KMS-11 (cell line): ENCODE measurements at regions not wholly inside any gene's neighbourhood (a gene's known extent, or its start where the extent isn't known, plus 50 kb on each side); places are given as distances from the start of the nearest gene placed in this dataset.

Experiments used
- H2AFZ ChIP-seq: fragments of 200-600 bp; sonication (generic); 2 replicates; pipeline ENCODE4 v1.6.1; 2016; ENCODE audit warnings: antibody characterized with exemption, mixed run types, low read depth
- H3K27ac ChIP-seq: fragments of 200-600 bp; sonication (generic); 2 replicates; pipeline ENCODE4 v1.6.1; 2016; ENCODE audit warnings: mild to moderate bottlenecking, mixed run types
- H3K27me3 ChIP-seq: fragments of 200-600 bp; sonication (generic); 2 replicates; pipeline ENCODE4 v1.6.1; 2017; ENCODE audit warnings: mild to moderate bottlenecking, low read depth, mixed run types, moderate library complexity; ENCODE audit not compliant: insufficient read depth
- H3K36me3 ChIP-seq: fragments of 200-600 bp; sonication (generic); 2 replicates; pipeline ENCODE4 v1.6.1; 2017; ENCODE audit warnings: mild to moderate bottlenecking, mixed run types; ENCODE audit not compliant: insufficient read depth
- H3K4me1 ChIP-seq: fragments of 200-600 bp; sonication (generic); 2 replicates; pipeline ENCODE4 v1.6.1; 2016; ENCODE audit warnings: mild to moderate bottlenecking, low read depth, mixed run types; ENCODE audit not compliant: poor library complexity, severe bottlenecking
- H3K4me2 ChIP-seq: fragments of 200-600 bp; sonication (generic); 2 replicates; pipeline ENCODE4 v1.7.0; 2016; ENCODE audit warnings: mild to moderate bottlenecking, mixed run types
- H3K4me3 ChIP-seq: fragments of 200-600 bp; sonication (generic); IDR thresholded peaks from 2 replicates; pipeline ENCODE4 v1.6.1; 2017; ENCODE audit warnings: low read depth, low read length, mixed read lengths; ENCODE audit not compliant: insufficient read depth
- H3K79me2 ChIP-seq: fragments of 200-600 bp; sonication (generic); 2 replicates; pipeline ENCODE4 v1.6.1; 2016; ENCODE audit warnings: low read depth, mixed run types; ENCODE audit not compliant: insufficient read depth
- H3K9ac ChIP-seq: fragments of 200-600 bp; sonication (generic); 2 replicates; pipeline ENCODE4 v1.6.1; 2016; ENCODE audit warnings: mild to moderate bottlenecking, mixed run types
- H4K20me1 ChIP-seq: fragments of 200-600 bp; sonication (generic); 2 replicates; pipeline ENCODE4 v1.6.1; 2016; ENCODE audit warnings: mild to moderate bottlenecking, mixed run types; ENCODE audit not compliant: insufficient read depth
- TF ChIP-seq, protein P1 (sequence below): fragments of 200-600 bp; sonication (generic); conservative IDR thresholded peaks from 2 replicates; pipeline ENCODE4 v1.6.1; 2017; ENCODE audit warnings: low read depth, mild to moderate bottlenecking, antibody characterized with exemption, low read length, moderate library complexity, mixed read lengths

DNA sequence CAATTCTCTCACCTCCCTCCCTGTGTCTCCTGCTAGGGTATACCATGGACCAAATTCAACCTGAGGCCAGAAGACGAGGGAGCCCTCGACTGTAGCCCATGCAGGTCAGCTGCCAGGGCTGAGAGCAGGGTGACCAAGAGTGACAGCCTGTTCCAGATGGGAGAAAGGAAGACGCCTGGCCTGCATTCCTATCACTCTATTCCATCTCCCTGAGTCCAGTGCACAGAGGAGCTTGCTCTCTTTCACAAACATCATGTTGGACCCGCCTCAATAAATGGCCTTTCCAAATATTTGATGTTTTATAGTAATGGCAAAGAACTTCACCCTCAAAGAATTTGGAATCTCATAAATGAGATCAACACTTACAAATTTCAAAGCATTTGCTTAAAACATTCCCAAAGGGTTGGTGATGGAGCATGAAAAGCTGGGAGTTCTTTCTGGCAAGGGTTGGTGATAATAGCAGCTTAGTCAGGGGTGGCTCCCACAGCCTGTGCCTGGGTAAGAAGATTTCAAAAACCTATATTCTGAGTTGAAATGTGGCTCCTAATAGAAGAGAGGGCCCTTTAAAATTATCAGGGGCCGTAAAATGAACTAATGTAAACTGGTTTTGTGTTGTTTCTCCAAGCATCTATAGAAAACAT, 393.1 kb downstream of the EFNA5 start:
- H2AFZ ChIP-seq = no peak overlapping the region
- no peaks in the 10 kb centered on the region for H3K4me1 ChIP-seq
- no peak overlapping the region for H3K27ac ChIP-seq
- H4K20me1 ChIP-seq = no peaks in the 10 kb centered on the region
- H3K79me2 ChIP-seq = no peaks in the 10 kb centered on the region
- H3K4me2 ChIP-seq = no peak overlapping the region
- TF ChIP-seq, protein P1, sequence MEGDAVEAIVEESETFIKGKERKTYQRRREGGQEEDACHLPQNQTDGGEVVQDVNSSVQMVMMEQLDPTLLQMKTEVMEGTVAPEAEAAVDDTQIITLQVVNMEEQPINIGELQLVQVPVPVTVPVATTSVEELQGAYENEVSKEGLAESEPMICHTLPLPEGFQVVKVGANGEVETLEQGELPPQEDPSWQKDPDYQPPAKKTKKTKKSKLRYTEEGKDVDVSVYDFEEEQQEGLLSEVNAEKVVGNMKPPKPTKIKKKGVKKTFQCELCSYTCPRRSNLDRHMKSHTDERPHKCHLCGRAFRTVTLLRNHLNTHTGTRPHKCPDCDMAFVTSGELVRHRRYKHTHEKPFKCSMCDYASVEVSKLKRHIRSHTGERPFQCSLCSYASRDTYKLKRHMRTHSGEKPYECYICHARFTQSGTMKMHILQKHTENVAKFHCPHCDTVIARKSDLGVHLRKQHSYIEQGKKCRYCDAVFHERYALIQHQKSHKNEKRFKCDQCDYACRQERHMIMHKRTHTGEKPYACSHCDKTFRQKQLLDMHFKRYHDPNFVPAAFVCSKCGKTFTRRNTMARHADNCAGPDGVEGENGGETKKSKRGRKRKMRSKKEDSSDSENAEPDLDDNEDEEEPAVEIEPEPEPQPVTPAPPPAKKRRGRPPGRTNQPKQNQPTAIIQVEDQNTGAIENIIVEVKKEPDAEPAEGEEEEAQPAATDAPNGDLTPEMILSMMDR = no peak
- no peaks in the 10 kb centered on the region for H3K27me3 ChIP-seq
- no peak overlapping the region for H3K9ac ChIP-seq
- H3K4me3 ChIP-seq = no peak overlapping the region
- no peaks in the 10 kb centered on the region for H3K36me3 ChIP-seq

DNA sequence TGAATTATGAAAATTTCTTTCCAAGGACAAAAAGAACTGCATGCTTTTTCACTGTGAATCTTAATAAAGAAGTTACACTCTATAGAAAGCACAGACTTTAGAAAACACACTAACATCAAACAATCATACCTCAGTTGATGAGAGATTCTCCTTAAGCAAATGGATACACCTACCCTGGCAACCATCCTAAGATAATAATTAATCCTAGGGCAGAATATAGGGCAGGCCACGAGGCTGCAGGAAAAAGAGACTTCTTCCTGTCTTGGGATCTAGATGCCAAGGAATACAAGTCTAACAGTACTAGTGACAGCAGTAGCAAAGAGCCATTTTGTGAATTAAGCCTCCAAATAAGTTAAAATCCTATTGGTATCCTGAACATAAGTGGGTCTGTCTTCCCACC, 395.4 kb downstream of the EFNA5 start:
- H3K9ac ChIP-seq = no peak overlapping the region
- no peaks in the 10 kb centered on the region for H3K36me3 ChIP-seq
- no peaks in the 10 kb centered on the region for H3K27me3 ChIP-seq
- no peak overlapping the region for H3K4me3 ChIP-seq
- TF ChIP-seq, protein P1 = no peak
- H3K79me2 ChIP-seq = no peaks in the 10 kb centered on the region
- H3K4me2 ChIP-seq = no peak overlapping the region
- no peak overlapping the region for H3K27ac ChIP-seq
- no peaks in the 10 kb centered on the region for H3K4me1 ChIP-seq
- H2AFZ ChIP-seq = no peak overlapping the region
- no peaks in the 10 kb centered on the region for H4K20me1 ChIP-seq

DNA sequence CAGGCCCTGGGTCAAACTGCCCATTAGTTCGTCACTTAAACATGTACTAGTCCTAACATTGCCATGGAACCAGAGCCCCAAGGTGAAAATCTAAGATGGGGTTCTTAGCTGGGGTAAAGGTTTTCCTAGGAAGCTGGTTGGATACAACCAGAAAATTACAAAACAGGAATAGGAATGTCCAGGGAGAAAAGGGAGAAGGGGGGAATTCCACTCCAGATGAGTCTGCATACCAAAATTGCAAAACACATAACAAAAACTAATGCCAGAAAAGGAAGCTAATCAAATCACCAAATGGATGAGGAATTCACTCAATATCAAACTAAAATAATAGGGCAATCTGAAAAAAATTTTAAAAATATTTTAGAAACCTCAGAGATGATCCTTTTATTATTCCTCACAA, 396.2 kb downstream of the EFNA5 start:
- H3K27ac ChIP-seq = no peak overlapping the region
- no peak overlapping the region for H3K4me2 ChIP-seq
- H3K9ac ChIP-seq = no peak overlapping the region
- TF ChIP-seq, protein P1 = no peak
- H2AFZ ChIP-seq = no peak overlapping the region
- no peaks in the 10 kb centered on the region for H3K79me2 ChIP-seq
- H3K36me3 ChIP-seq = no peaks in the 10 kb centered on the region
- no peaks in the 10 kb centered on the region for H3K27me3 ChIP-seq
- H3K4me1 ChIP-seq = no peaks in the 10 kb centered on the region
- no peaks in the 10 kb centered on the region for H4K20me1 ChIP-seq
- no peak overlapping the region for H3K4me3 ChIP-seq

DNA sequence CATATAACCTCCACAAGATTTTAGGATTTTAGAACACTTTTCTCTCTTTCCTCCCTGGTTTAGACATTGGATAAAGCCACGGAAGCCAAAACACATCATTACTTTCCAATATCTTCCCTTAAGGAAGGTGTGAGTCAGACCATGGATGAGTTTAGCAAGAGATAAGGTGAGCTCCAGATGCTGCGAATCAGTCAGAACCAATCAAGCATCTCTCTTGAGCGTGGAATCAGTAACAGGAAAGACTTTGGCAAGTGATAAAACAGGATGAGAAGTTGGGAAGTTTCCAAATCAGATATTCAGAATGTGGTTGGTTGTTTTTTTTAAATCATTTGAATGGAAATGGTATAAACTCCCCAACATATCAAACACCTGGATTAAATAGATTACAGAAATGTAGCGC, 397.8 kb downstream of the EFNA5 start:
- TF ChIP-seq, protein P1 = no peak

More for the DNA sequence above, 397.8 kb downstream of the EFNA5 start:
- Histone ChIP-seq H3K36me3 (no peaks in the 10 kb centered on the region), H3K79me2 (no peaks in the 10 kb centered on the region), H3K4me3 (no peak overlapping the region), H3K9ac (no peak overlapping the region), H3K27me3 (no peaks in the 10 kb centered on the region), H3K4me1 (no peaks in the 10 kb centered on the region), H4K20me1 (no peaks in the 10 kb centered on the region), H3K27ac (no peak overlapping the region), H2AFZ (no peak overlapping the region), H3K4me2 (no peak overlapping the region)
